Mesenchymal stem cell (in vitro differentiated cells and primary cell): ENCODE measurements at regions not wholly inside any gene's neighbourhood (a gene's known extent, or its start where the extent isn't known, plus 50 kb on each side); places are given as distances from the start of the nearest gene placed in this dataset.

Experiments
- DNase-seq: peaks from one replicate; pipeline ENCODE4 v3.0.0-alpha.2; 2013
- H2AFZ ChIP-seq: one replicate; pipeline ENCODE4 v1.6.1; 2013; ENCODE audit warnings: low read depth, mild to moderate bottlenecking, control low read depth, inconsistent platforms, low read length, moderate library complexity
- H2AK5ac ChIP-seq: 2 replicates; pipeline ENCODE4 v1.6.1; 2013; ENCODE audit warnings: low read length, moderate library complexity, mild to moderate bottlenecking, inconsistent platforms; ENCODE audit not compliant: severe bottlenecking
- H2BK120ac ChIP-seq: one replicate; pipeline ENCODE4 v1.6.1; 2013; ENCODE audit warnings: low read depth, mild to moderate bottlenecking, inconsistent platforms, low read length, moderate library complexity
- H2BK12ac ChIP-seq, 2 experiments: one replicate each; pipeline ENCODE4 v1.6.1; 2013; ENCODE audit warnings: inconsistent platforms in 2 of 2, low read length in 2 of 2, mild to moderate bottlenecking in 2 of 2, moderate library complexity in 2 of 2, control low read depth in 1 of 2
- H2BK15ac ChIP-seq: one replicate; pipeline ENCODE4 v1.6.1; 2013; ENCODE audit warnings: mild to moderate bottlenecking, low read depth, inconsistent platforms; ENCODE audit not compliant: poor library complexity, severe bottlenecking
- H2BK5ac ChIP-seq: 2 replicates; pipeline ENCODE4 v1.6.1; 2013; ENCODE audit warnings: low read depth, mild to moderate bottlenecking, low read length, control low read depth, inconsistent platforms; ENCODE audit not compliant: poor library complexity, severe bottlenecking
- H3K14ac ChIP-seq, 2 experiments: one replicate each; pipeline ENCODE4 v1.6.1; 2013; ENCODE audit warnings: inconsistent platforms in 2 of 2, low read length in 2 of 2, control low read depth in 1 of 2, mild to moderate bottlenecking in 1 of 2, moderate library complexity in 1 of 2
- H3K18ac ChIP-seq, 2 experiments: one replicate each; pipeline ENCODE4 v1.6.1; 2013; ENCODE audit warnings: inconsistent platforms in 2 of 2, low read length in 2 of 2, control low read depth in 1 of 2, low read depth in 1 of 2, mild to moderate bottlenecking in 1 of 2
- H3K23ac ChIP-seq, 2 experiments: one replicate each; pipeline ENCODE4 v1.6.1; 2013; ENCODE audit warnings: inconsistent platforms in 2 of 2, low read length in 2 of 2, mild to moderate bottlenecking in 2 of 2, moderate library complexity in 2 of 2, control low read depth in 1 of 2
- H3K27ac ChIP-seq: 2 replicates; pipeline ENCODE4 v1.5.1; 2013; ENCODE audit warnings: mild to moderate bottlenecking, moderate library complexity, low read length, control low read depth, inconsistent platforms; ENCODE audit not compliant: poor library complexity, severe bottlenecking
- H3K27me3 ChIP-seq, 2 experiments: 2 replicates each; pipeline versions ENCODE4 v1.6.1 to v1.7.0; 2013; ENCODE audit warnings: low read length in 2 of 2, mild to moderate bottlenecking in 2 of 2, moderate library complexity in 2 of 2, control low read depth in 1 of 2, inconsistent platforms in 1 of 2; ENCODE audit not compliant: control insufficient read depth in 1 of 2, insufficient read depth in 1 of 2
- H3K36me3 ChIP-seq, 2 experiments: 2 replicates each; pipeline versions ENCODE4 v1.6.1 to v1.7.0; 2013; ENCODE audit warnings: low read length in 2 of 2, control low read depth in 1 of 2, inconsistent platforms in 1 of 2, low read depth in 1 of 2, mild to moderate bottlenecking in 1 of 2; ENCODE audit not compliant: insufficient read depth in 2 of 2, control insufficient read depth in 1 of 2
- H3K4ac ChIP-seq, 2 experiments: one replicate each; pipeline ENCODE4 v1.6.1; 2013; ENCODE audit warnings: inconsistent platforms in 2 of 2, low read length in 2 of 2, mild to moderate bottlenecking in 2 of 2, moderate library complexity in 2 of 2, control low read depth in 1 of 2, low read depth in 1 of 2
- H3K4me1 ChIP-seq: 2 replicates; pipeline ENCODE4 v1.6.1; 2013; ENCODE audit warnings: low read depth, low read length, control low read depth; ENCODE audit not compliant: control insufficient read depth, insufficient read depth
- H3K4me2 ChIP-seq: 2 replicates; pipeline ENCODE4 v1.6.1; 2013; ENCODE audit warnings: low read length, mild to moderate bottlenecking, inconsistent platforms; ENCODE audit not compliant: poor library complexity, severe bottlenecking
- H3K4me3 ChIP-seq, 2 experiments: 2 replicates each; pipeline versions ENCODE4 v1.5.1 to v1.7.0; 2013; ENCODE audit warnings: low read length in 2 of 2, mild to moderate bottlenecking in 2 of 2, control low read depth in 1 of 2, low read depth in 1 of 2; ENCODE audit not compliant: insufficient read depth in 1 of 2
- H3K79me1 ChIP-seq: replicated peaks from 2 replicates; pipeline ENCODE4 v1.6.1; 2013; ENCODE audit warnings: mild to moderate bottlenecking, control low read depth, low read length, inconsistent platforms; ENCODE audit not compliant: poor library complexity, severe bottlenecking
- H3K9ac ChIP-seq: 2 replicates; pipeline ENCODE4 v1.7.0; 2013; ENCODE audit warnings: mild to moderate bottlenecking, low read length, moderate library complexity
- H3K9me3 ChIP-seq: 2 replicates; pipeline ENCODE4 v1.7.0; 2013; ENCODE audit warnings: mild to moderate bottlenecking, low read length; ENCODE audit not compliant: control insufficient read depth
- H4K8ac ChIP-seq: one replicate; pipeline ENCODE4 v1.6.1; 2013; ENCODE audit warnings: inconsistent platforms, mild to moderate bottlenecking, low read length, moderate library complexity
- H4K91ac ChIP-seq: one replicate; pipeline ENCODE4 v1.6.1; 2013; ENCODE audit warnings: mild to moderate bottlenecking, low read length, inconsistent platforms
- WGBS: methylation state at CpG from one replicate; pipeline ENCODE4 v1.1.7; 2013; ENCODE audit warnings: mixed read lengths; 5-methylcytosine and 5-hydroxymethylcytosine counted together

GRCh38 chr4:127362686-127363085 lies 270.1 kb upstream of the INTU start:
- Histone ChIP-seq H3K4ac (no peak overlapping the region), H2BK12ac (no peak overlapping the region), H3K27ac (no peak overlapping the region), H3K36me3 (no peaks in the 10 kb centered on the region), H3K4me1 (peaks cover 2% of the 10 kb centered on the region), H3K23ac (no peak overlapping the region), H4K8ac (no peak overlapping the region), H3K4me2 (no peak overlapping the region), H3K4me3 (no peak overlapping the region), H4K91ac (no peak overlapping the region), H2AFZ (no peak overlapping the region), H2BK5ac (no peak overlapping the region), H3K27me3 (no peaks in the 10 kb centered on the region), H2BK120ac (no peak overlapping the region), H3K9me3 (peaks cover 6% of the 10 kb centered on the region), H3K14ac (no peak overlapping the region), H3K18ac (no peak overlapping the region), H3K9ac (no peak overlapping the region), H2BK15ac (no peak overlapping the region), H3K79me1 (no peaks in the 10 kb centered on the region), H2AK5ac (no peak overlapping the region)
- no peak for DNase-seq

GRCh38 chr4:127364397-127364796 lies 268.4 kb upstream of the INTU start:
- H3K9me3 ChIP-seq: peaks cover 6% of the 10 kb centered on the region
- peak overlapping the region; percentile 47 for H2AK5ac ChIP-seq
- no peaks in the 10 kb centered on the region for H3K36me3 ChIP-seq
- no peak overlapping the region for H2BK120ac ChIP-seq
- no peak overlapping the region for H2BK5ac ChIP-seq
- H3K4me1 ChIP-seq: peaks cover 5% of the 10 kb centered on the region
- H2AFZ ChIP-seq: no peak overlapping the region
- H2BK12ac ChIP-seq: no peak overlapping the region
- no peaks in the 10 kb centered on the region for H3K79me1 ChIP-seq
- H3K4me3 ChIP-seq: no peak overlapping the region
- H3K18ac ChIP-seq: no peak overlapping the region
- no peak overlapping the region for H3K14ac ChIP-seq
- no peak overlapping the region for H3K27ac ChIP-seq
- H3K23ac ChIP-seq: no peak overlapping the region
- no peaks in the 10 kb centered on the region for H3K27me3 ChIP-seq
- H3K4me2 ChIP-seq: no peak overlapping the region
- 91% methylated on average over 3 of the region's 3 CpGs for WGBS
- no peak overlapping the region for H3K4ac ChIP-seq
- H4K8ac ChIP-seq: no peak overlapping the region
- no peak overlapping the region for H4K91ac ChIP-seq
- no peak overlapping the region for H3K9ac ChIP-seq
- no peak overlapping the region for H2BK15ac ChIP-seq
- no peak for DNase-seq

GRCh38 chr4:127364911-127365310 lies 267.8 kb upstream of the INTU start:
- H3K27me3 ChIP-seq: no peaks in the 10 kb centered on the region
- H3K36me3 ChIP-seq: no peaks in the 10 kb centered on the region
- H3K23ac ChIP-seq: no peak overlapping the region
- no peak overlapping the region for H2AFZ ChIP-seq
- no peaks in the 10 kb centered on the region for H3K79me1 ChIP-seq
- no peak overlapping the region for H3K9ac ChIP-seq
- H2AK5ac ChIP-seq: no peak overlapping the region
- DNase-seq: no peak
- no peak overlapping the region for H4K8ac ChIP-seq
- no peak overlapping the region for H3K18ac ChIP-seq
- peaks cover 5% of the 10 kb centered on the region for H3K4me1 ChIP-seq
- H2BK5ac ChIP-seq: no peak overlapping the region
- no peak overlapping the region for H2BK12ac ChIP-seq
- no peak overlapping the region for H4K91ac ChIP-seq
- no peak overlapping the region for H3K4me2 ChIP-seq
- no peak overlapping the region for H3K27ac ChIP-seq
- peaks cover 6% of the 10 kb centered on the region for H3K9me3 ChIP-seq
- no peak overlapping the region for H2BK120ac ChIP-seq
- no peak overlapping the region for H3K4ac ChIP-seq
- H2BK15ac ChIP-seq: no peak overlapping the region
- H3K4me3 ChIP-seq: no peak overlapping the region
- no peak overlapping the region for H3K14ac ChIP-seq

- Histone ChIP-seq H3K23ac (no peak overlapping the region), H2BK15ac (no peak overlapping the region), H2AK5ac (no peak overlapping the region), H2AFZ (no peak overlapping the region), H4K8ac (no peak overlapping the region), H3K4me2 (no peak overlapping the region), H2BK120ac (no peak overlapping the region), H3K36me3 (no peaks in the 10 kb centered on the region), H3K79me1 (no peaks in the 10 kb centered on the region), H3K18ac (no peak overlapping the region), H3K4me3 (peak overlapping the region in 1 of 2 experiments; percentile 36), H2BK12ac (no peak overlapping the region), H4K91ac (no peak overlapping the region), H3K4ac (no peak overlapping the region), H3K27me3 (no peaks in the 10 kb centered on the region), H2BK5ac (no peak overlapping the region), H3K4me1 (peaks cover 3% of the 10 kb centered on the region), H3K9me3 (no peaks in the 10 kb centered on the region), H3K27ac (no peak overlapping the region), H3K9ac (no peak overlapping the region), H3K14ac (no peak overlapping the region)
- DNase-seq: peak; percentile 54
- WGBS: 68% methylated on average over 5 of the region's 6 CpGs
These were observed 262.2 kb upstream of the INTU start for GRCh38 chr4:127370604-127371003.
